ENCODE measurements at regions not wholly inside any gene's neighbourhood (a gene's known extent, or its start where the extent isn't known, plus 50 kb on each side); places are given as distances from the start of the nearest gene placed in this dataset.

- TF ChIP-seq CTCF (conservative IDR thresholded peaks at IDR 0.05; ENCODE audit: low read depth, low read length), result no peak
- peak; percentile 65 for DNase-seq (ENCODE audit: low read depth)
- no peak overlapping the region for H3K4me3 ChIP-seq (ENCODE audit: low read depth, low read length)
Measured at GRCh38 chr6:40906759-40907158, 132.3 kb downstream of the UNC5CL start.

GRCh38 chr6:40904583-40905194 lies 134.3 kb downstream of the UNC5CL start:
- no peak for TF ChIP-seq CTCF (conservative IDR thresholded peaks at IDR 0.05; ENCODE audit: low read depth, low read length)
- DNase-seq (ENCODE audit: low read depth), result no peak
- H3K4me3 ChIP-seq (ENCODE audit: low read depth, low read length), result no peak overlapping the region

- TF ChIP-seq CTCF (conservative IDR thresholded peaks at IDR 0.05; ENCODE audit: low read depth, low read length), result no peak
- no peak for DNase-seq (ENCODE audit: low read depth)
- no peak overlapping the region for H3K4me3 ChIP-seq (ENCODE audit: low read depth, low read length)
Measured at GRCh38 chr6:40903456-40903855, 135.6 kb downstream of the UNC5CL start.

- TF ChIP-seq CTCF (conservative IDR thresholded peaks at IDR 0.05; ENCODE audit: low read depth, low read length), result no peak
- no peak for DNase-seq (ENCODE audit: low read depth)
- H3K4me3 ChIP-seq (ENCODE audit: low read depth, low read length), result no peak overlapping the region
Measured at GRCh38 chr6:40901322-40902055, 137.5 kb downstream of the UNC5CL start.

- no peak for TF ChIP-seq CTCF (conservative IDR thresholded peaks at IDR 0.05; ENCODE audit: low read depth, low read length)
- H3K4me3 ChIP-seq (ENCODE audit: low read depth, low read length), result no peak overlapping the region
- no peak for DNase-seq (ENCODE audit: low read depth)
Measured at GRCh38 chr6:40900791-40901190, 138.2 kb downstream of the UNC5CL start.

GRCh38 chr6:40899684-40900155 lies 139.3 kb downstream of the UNC5CL start:
- TF ChIP-seq CTCF (conservative IDR thresholded peaks at IDR 0.05; ENCODE audit: low read depth, low read length), result no peak
- H3K4me3 ChIP-seq (ENCODE audit: low read depth, low read length), result no peak overlapping the region
- DNase-seq (ENCODE audit: low read depth), result no peak

GRCh38 chr6:40898073-40898472 lies 140.9 kb downstream of the UNC5CL start:
- DNase-seq (ENCODE audit: low read depth), result no peak
- TF ChIP-seq CTCF (conservative IDR thresholded peaks at IDR 0.05; ENCODE audit: low read depth, low read length), result no peak

More at GRCh38 chr6:40898073-40898472, 140.9 kb downstream of the UNC5CL start:
- H3K4me3 ChIP-seq (ENCODE audit: low read depth, low read length), result no peak overlapping the region
